Transverse colon (tissue), 4 donors: ENCODE measurements at regions not wholly inside any gene's neighbourhood (a gene's known extent, or its start where the extent isn't known, plus 50 kb on each side); places are given as distances from the start of the nearest gene placed in this dataset.

ENCODE experiments used
- DNase-seq: peaks from one replicate; pipeline ENCODE4 v3.0.0-alpha.2; 2019
- H3K27ac ChIP-seq, 4 donors: fragments of 200-600 bp; sonication (generic); 2 replicates each; pipeline ENCODE4 v1.5.1; 2016 to 2018; ENCODE audit warnings: inconsistent platforms in 4 of 4
- H3K27me3 ChIP-seq: fragments of 200-600 bp; sonication (generic); 2 replicates; pipeline ENCODE4 v1.5.1; 2017; ENCODE audit warnings: inconsistent platforms
- H3K36me3 ChIP-seq, 4 donors: fragments of 200-600 bp; sonication (generic); 2 replicates each; pipeline ENCODE4 v1.5.1; 2017 to 2019; ENCODE audit warnings: inconsistent platforms in 4 of 4
- H3K4me1 ChIP-seq, 4 donors: fragments of 200-600 bp; sonication (generic); 2 replicates each; pipeline ENCODE4 v1.5.1; 2017 to 2020; ENCODE audit warnings: inconsistent platforms in 4 of 4
- H3K4me3 ChIP-seq, 4 donors: fragments of 200-600 bp; sonication (generic); 1 replicate in 1 of 4; 2 replicates in 3 of 4; pipeline versions ENCODE4 v1.5.1 to v1.6.1; 2017 to 2019; ENCODE audit warnings: inconsistent platforms in 4 of 4
- H3K9me3 ChIP-seq, 2 donors: fragments of 200-600 bp; sonication (generic); 2 replicates each; pipeline ENCODE4 v1.5.1; 2017 to 2019; ENCODE audit warnings: inconsistent platforms in 2 of 2
- EP300 ChIP-seq: sonication (generic); formaldehyde crosslinking; IDR thresholded peaks from one replicate; pipeline ENCODE4 v1.6.1; 2017; ENCODE audit warnings: antibody characterized with exemption, low read depth
- POLR2A ChIP-seq: fragments of 450-650 bp; IDR thresholded peaks from one replicate; pipeline ENCODE4 v1.6.1; 2016; ENCODE audit warnings: antibody characterized with exemption, mild to moderate bottlenecking, moderate library complexity
- POLR2AphosphoS5 ChIP-seq, 3 donors: sonication (generic); formaldehyde crosslinking; IDR thresholded peaks; one replicate each; pipeline ENCODE4 v1.6.1; 2016; ENCODE audit warnings: antibody characterized with exemption in 3 of 3
- WGBS, 2 donors: methylation state at CpG; one replicate each; pipeline ENCODE4 v1.1.5; 2018; ENCODE audit warnings: low coverage in 1 of 2; 5-methylcytosine and 5-hydroxymethylcytosine counted together
- in situ Hi-C, 4 donors: fragments of 200-750 bp; cut with MboI; loops; one replicate each; pipeline versions ENCODE4 v1.15.0 to v1.15.1; 2017; ENCODE audit warnings: low sequenced_read_pairs in 3 of 4, low pct_ligation_motif_present in 1 of 4, low pct_unique_long_range_greater_than_20kb in 1 of 4
- intact Hi-C: fragments of 100-400 bp; cut with DNase I; formaldehyde crosslinking; loops from one replicate; pipeline ENCODE4 v1.15.1; 2023; ENCODE audit warnings: low total_unique reads
- TF ChIP-seq, protein P1 (sequence below), 5 experiments: fragments of 200-600 bp in 3 of 5; fragments of 450-650 bp in 2 of 5; sonication (generic) in 3 of 5; IDR thresholded peaks; 1 replicate in 2 of 5; 2 replicates in 3 of 5; pipeline ENCODE4 v1.5.1; 2016 to 2017; ENCODE audit warnings: antibody characterized with exemption in 5 of 5, inconsistent platforms in 3 of 5, mild to moderate bottlenecking in 2 of 5, moderate library complexity in 1 of 5

DNA sequence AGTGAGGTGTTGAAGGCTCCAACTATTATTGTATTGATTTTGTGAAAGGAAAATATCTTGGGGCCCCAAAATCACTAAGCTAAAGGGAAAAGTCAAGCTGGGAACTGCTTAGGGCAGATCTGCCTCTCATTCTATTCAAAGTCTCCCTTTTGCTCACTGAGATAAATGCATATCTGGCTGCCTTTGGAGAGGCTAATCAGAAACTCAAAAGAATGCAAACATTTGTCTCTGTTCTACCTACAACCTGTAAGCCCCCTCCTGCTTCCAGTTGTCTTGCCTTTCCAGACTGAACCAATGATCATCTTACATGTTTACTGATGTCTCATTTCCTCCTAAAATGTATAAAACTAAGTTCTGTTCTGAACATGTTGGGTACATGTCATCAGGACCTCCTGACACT is 125.9 kb downstream of the HTR1B start:
- intact Hi-C loops, result no loop called here
- H3K9me3 ChIP-seq, result peaks cover 0 to 17% of the 10 kb centered on the region in 2 donors
- DNase-seq, result no peak
- H3K27me3 ChIP-seq, result no peaks in the 10 kb centered on the region
- no peak overlapping the region for H3K4me3 ChIP-seq
- in situ Hi-C loops, result no loop called here
- H3K4me1 ChIP-seq, result no peaks in the 10 kb centered on the region
- TF ChIP-seq POLR2A (no peak), POLR2AphosphoS5 (IDR thresholded peaks at IDR 0.05) (no peak)
- TF ChIP-seq, protein P1, sequence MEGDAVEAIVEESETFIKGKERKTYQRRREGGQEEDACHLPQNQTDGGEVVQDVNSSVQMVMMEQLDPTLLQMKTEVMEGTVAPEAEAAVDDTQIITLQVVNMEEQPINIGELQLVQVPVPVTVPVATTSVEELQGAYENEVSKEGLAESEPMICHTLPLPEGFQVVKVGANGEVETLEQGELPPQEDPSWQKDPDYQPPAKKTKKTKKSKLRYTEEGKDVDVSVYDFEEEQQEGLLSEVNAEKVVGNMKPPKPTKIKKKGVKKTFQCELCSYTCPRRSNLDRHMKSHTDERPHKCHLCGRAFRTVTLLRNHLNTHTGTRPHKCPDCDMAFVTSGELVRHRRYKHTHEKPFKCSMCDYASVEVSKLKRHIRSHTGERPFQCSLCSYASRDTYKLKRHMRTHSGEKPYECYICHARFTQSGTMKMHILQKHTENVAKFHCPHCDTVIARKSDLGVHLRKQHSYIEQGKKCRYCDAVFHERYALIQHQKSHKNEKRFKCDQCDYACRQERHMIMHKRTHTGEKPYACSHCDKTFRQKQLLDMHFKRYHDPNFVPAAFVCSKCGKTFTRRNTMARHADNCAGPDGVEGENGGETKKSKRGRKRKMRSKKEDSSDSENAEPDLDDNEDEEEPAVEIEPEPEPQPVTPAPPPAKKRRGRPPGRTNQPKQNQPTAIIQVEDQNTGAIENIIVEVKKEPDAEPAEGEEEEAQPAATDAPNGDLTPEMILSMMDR (IDR thresholded peaks at IDR 0.05), result no peak
- no peaks in the 10 kb centered on the region for H3K36me3 ChIP-seq
- no peak overlapping the region for H3K27ac ChIP-seq

DNA sequence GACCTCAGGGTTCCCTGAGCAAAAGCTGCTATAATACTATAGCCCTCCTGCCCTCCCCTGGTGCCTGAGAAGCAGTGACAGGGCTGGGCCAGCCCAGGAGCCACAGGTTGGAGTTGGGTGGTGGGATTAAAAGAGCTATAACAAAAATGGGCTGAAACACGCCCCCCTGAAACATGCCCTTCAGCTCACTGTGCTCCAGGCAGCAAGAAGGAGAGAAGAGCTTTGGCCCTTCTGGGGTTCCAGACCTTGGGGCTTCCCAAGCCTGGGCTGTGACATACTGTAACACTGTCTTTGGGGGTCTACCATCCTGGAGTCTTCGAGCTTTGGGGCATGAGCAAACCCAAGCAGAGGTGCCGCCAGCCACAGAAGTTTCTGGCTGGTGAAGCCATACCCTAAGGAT is 129.2 kb downstream of the HTR1B start:
- Histone ChIP-seq H3K4me3 (no peak overlapping the region), H3K27me3 (no peaks in the 10 kb centered on the region), H3K9me3 (peaks cover 0 to 17% of the 10 kb centered on the region in 2 donors), H3K27ac (no peak overlapping the region), H3K36me3 (no peaks in the 10 kb centered on the region), H3K4me1 (no peaks in the 10 kb centered on the region)
- TF ChIP-seq, protein P1 (IDR thresholded peaks at IDR 0.05), result no peak
- no peak for TF ChIP-seq POLR2AphosphoS5 (IDR thresholded peaks at IDR 0.05)
- no peak for TF ChIP-seq POLR2A
- no peak for TF ChIP-seq EP300
- intact Hi-C loops (no loop called here), in situ Hi-C loops (no loop called here)
- 80% methylated on average over 3 of the region's 3 CpGs; no CpG with 5 or more reads in 1 of the 2 donors for WGBS, 2 donors
- DNase-seq, result no peak

DNA sequence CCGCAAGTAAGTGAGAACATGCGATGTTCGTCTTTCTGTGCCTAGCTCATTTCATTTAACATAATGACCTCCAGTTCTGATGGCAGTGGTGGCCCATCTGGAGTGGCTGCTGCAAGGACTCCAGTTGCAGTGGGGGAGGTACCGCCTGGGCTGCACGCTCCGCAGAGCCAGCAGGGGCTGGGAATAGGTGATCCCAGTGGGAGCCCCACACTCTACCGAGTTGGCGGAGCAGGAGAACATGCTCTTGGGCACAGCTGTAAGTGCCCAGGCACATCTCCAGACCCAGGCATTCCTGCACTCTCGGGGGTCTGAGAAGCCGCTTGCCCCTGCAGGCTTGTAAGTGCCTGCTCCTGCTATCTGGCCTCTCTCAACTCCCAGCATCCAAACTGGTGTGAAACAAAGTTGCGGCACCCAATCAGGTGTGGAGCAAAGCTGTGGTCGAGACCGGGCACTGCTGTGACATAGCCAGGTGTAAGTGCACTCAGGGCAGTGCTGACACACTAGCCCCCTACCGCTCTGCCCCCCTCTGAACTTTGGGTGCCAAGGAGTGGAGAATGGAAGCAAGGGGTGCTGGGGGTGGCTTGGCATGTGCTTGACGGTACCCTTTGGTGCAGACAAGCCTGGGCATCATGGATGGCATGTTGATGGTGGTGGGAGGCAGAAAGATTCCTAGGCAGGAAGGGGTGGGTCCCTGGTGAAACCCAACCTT is 130.2 kb downstream of the HTR1B start:
- H3K4me1 ChIP-seq, result no peaks in the 10 kb centered on the region
- no peak overlapping the region for H3K4me3 ChIP-seq
- H3K9me3 ChIP-seq, result peaks cover 0 to 17% of the 10 kb centered on the region in 2 donors
- DNase-seq, result no peak
- no peak for TF ChIP-seq POLR2A
- no peak for TF ChIP-seq EP300
- TF ChIP-seq, protein P1 (IDR thresholded peaks at IDR 0.05), result no peak
- no peaks in the 10 kb centered on the region for H3K36me3 ChIP-seq
- H3K27ac ChIP-seq, result no peak overlapping the region
- 95% methylated on average over 15 of the region's 15 CpGs; no CpG with 5 or more reads in 1 of the 2 donors for WGBS, 2 donors
- H3K27me3 ChIP-seq, result no peaks in the 10 kb centered on the region
- intact Hi-C loops, result no loop called here
- in situ Hi-C loops, result no loop called here

DNA sequence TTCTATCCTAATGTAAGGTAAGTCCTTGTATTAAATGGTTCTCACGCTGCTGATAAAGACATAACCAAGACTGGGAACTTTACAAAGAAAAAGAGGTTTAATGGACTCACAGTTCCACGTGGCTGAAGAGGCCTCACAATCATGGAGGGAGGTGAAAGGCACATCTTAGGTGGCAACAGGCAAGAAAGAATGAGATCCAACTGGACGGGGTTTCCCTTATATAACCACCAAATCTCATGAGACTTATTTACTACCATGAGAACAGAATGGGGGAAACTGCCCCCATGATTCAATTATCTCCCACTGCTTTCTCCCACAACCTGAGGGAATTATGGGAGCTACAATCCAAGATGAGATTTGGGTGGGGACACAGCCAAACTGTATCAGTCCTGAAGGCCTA is 136.6 kb downstream of the HTR1B start:
- 73 to 85% methylated on average over 3 of the region's 3 CpGs for WGBS, 2 donors
- H3K27ac ChIP-seq, result no peak overlapping the region
- in situ Hi-C loops (no loop called here), intact Hi-C loops (loop anchor here (1.0 kb wide), 1 partner anchor 12 kb away; no protein-coding TSS in a partner anchor)
- DNase-seq, result no peak
- no peaks in the 10 kb centered on the region for H3K4me1 ChIP-seq
- no peaks in the 10 kb centered on the region for H3K9me3 ChIP-seq
- no peaks in the 10 kb centered on the region for H3K27me3 ChIP-seq
- no peaks in the 10 kb centered on the region for H3K36me3 ChIP-seq
- H3K4me3 ChIP-seq, result no peak overlapping the region
- no peak for TF ChIP-seq POLR2AphosphoS5 (IDR thresholded peaks at IDR 0.05)
- no peak for TF ChIP-seq EP300
- TF ChIP-seq POLR2A, result no peak
- TF ChIP-seq, protein P1 (IDR thresholded peaks at IDR 0.05), result no peak
